ENCODE measurements at regions not wholly inside any gene's neighbourhood (a gene's known extent, or its start where the extent isn't known, plus 50 kb on each side); places are given as distances from the start of the nearest gene placed in this dataset.

DNA sequence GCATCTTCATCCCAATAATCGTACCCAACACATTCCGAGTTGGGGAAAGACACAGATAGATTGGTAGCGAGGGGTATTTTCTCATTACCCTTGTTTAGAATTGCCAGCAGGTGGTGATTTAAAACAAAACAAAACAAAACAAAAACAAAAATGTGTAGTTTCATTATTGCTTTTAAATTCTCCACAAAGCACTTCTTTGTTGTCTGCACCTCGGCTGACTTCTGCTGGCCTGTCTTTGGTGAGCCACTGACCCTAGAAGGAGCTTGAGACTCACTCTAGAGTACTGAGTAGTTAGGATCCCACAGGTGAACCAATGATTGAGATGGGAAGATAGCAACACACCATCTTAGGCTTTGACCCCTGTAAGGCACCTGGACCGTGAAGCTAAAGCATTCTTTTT lies 105.4 kb upstream of the BET1 start:
- DNase-seq, result no peak

DNA sequence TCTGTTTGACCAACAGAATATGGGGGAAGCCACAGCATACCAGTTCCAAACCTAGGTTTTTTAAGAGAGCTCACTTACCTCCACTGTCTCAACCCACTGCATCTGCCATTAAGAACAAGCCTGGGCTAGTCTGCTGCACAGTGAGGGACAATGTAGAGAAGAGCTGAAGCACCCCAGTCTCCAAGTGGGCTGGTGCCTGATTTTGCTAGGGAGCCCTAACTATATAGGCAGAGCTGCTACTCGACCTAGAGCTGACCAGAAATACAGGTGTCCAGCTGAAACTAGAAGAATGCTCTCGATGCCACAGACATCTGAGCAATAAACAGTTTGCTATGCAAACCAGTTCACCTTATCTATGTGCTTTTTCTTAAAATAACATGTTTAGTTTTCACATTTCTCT lies 106.9 kb upstream of the BET1 start:
- DNase-seq, result no peak

DNA sequence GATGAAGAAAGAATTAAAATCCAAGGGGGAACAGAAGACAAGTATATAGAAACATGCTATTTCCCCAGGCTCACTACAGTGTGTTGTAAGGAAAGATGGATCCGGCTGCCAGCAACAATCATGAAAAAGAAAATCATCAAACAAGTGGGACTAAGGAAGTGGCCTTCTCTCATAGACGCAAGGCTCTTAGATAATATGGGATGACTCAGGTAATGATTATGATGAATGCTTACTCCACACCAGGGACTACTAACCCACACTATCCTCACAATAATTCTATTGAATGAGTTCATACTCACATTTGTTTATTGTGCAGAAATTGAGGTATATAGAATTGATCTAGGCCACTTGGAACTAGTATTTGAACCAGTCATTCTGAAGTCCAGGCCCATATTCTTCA lies 111.2 kb upstream of the BET1 start:
- no peak for DNase-seq

DNA sequence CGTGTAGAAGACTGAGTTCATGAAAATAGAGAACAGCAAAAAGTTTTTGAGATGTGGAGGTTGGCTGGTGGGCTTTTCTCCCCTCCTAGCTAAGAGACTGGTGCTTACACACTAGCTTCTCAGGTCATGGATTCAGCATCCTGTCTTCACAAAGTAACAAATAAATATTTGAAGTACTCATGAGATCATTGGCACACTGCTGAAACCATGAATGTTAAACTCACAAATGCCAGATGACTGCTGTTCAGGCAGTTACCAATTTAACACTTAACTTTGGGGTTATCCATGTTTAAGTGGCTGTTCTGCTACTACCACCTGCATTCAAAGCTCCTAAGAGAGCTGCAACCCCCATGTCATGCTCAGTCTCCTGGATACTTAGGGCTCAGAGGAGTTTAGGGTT lies 119.0 kb upstream of the BET1 start:
- DNase-seq, result no peak

DNA sequence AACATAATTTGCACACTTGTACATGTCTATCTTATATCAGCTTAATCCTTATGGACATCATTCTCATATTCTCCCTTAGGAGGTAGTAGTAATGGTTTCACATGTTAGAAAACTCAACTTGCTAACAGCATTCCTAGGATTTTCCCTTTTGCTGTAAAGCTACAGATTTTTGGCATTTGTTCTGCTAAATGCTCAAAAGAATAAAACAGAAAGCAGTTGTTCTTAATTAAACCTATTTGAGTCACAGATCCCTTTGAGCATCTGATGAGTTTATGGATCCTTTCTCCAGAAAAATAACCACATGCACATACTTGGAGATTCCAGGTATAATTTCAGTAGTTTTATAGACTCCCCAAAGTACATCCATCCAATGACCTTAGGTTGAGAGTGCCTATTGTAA lies 122.9 kb upstream of the BET1 start:
- DNase-seq, result peak; percentile 72

DNA sequence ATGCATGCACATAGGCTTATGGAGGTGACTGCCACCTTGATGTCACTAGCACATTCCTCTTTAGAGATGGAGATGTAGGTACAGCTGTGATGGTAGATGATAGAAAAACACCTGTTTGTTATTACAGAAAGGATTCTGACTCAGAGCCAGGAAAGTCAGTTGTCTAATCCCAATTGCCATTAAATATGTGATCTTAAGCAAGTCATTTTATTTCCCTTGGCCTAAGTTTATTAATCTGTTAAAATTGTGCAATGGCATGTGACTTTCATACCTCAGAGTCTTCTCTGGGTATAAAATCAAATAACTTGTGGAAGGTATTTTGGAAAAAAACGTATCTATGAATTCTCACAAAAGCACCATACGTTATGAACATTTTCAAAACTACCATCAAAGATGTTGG lies 123.9 kb upstream of the BET1 start:
- no peak for DNase-seq

DNA sequence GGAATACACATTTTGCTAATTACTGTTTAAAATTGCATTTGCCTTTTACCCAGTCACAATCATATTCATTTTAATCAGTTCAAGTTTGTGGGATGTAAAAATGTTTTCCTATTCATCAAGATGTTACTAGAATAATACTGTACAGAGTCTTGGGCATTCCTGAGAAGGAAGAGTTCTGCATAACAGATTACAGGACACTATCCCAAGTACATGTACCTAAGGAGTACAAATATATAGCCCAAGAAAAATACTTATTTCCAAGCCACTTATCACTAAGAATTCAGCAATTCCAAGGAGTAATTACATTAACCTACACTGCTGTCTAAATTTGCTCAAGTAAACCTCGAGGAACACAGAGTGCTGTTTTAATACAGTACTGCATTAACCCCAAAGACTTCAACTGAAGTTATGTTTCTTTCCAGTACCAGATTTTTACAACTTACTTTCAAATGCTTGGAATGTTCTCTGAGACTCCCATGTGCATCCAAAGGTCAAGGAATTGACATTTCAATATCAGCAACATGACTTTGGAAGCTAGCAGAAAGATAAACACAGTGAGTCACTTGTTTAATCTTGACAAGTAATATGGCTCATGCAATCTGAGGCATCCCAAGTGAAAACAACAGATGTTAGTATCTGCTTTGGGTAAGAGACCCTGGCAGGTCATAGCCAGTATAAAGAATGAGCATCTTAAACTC lies 125.4 kb upstream of the BET1 start:
- DNase-seq, result peak; percentile 85

DNA sequence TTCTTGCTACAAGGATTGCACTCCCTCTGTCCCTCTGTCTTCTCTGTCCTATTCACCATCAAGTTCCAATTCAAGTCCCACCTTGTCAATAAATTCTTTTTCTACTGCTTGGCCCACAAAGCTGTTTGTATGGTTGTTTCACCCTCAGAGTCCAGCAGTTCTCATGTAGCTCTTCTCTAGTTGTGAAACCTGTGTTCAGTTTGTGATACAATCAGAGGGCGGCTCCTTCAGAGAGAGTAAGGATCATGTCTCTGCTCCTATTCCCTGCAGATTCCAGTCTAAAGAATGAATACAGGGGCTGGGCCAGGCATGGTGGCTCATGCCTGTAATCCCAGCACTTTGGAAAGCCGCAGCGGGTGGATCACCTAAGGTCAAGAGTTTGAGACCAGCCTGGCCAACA lies 126.6 kb upstream of the BET1 start:
- no peak for DNase-seq

DNA sequence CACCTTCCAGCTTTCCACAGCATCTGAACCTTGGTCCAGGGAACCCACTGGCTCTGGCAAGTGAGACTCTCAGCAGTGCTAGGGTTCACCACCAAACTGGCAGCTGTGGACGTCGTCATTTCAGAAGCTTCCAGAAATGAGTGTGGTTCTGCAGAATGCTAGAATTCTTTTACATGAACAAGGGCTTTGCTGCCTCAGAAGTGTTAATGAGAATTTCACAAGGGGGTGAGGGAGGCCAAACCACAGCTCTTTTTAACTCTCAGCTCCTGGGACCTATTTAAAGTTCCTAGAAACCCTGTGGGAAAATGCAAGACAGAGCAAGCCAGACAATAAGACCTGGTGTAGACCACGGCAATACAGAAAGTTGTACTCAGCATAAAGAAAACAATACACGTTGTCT lies 129.3 kb upstream of the BET1 start:
- DNase-seq, result peak; percentile 41

DNA sequence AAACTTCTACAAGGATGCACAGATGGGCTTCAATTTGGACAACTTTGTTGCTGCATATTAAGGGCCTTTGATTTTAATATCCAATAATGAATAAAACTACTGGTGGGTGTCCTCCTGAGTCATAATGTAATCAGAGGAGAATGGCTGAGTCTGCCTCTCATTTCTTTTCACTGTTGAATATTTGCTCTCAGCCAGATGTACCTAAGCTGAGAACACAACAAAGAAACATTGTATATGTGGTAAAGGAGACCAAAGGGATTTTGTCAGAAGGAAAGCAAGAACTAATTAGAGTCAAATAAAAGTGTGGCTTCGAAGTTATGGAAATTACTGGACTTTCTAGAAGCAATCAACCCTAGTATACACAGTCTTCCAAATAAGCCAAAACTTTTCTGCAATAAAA lies 131.0 kb upstream of the BET1 start:
- no peak for DNase-seq

DNA sequence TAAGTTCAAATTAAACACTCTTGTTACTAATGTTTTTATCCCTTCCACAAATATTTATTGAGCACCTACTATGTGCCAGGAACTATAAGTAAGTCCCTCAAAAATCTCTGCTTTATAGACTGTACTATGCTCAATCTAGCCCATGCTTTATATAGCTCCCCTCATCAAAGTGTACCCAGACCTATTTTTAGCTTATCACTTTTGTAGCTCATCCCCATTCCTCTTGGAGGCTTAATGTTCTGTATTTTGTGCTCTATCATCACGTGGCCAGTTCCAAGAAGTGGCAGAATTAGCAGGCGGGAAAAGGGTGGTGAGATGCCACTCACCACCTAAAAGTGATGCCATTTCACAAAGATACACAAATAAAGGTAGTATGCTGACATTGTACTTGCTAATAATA lies 138.1 kb upstream of the BET1 start:
- DNase-seq, result no peak

DNA sequence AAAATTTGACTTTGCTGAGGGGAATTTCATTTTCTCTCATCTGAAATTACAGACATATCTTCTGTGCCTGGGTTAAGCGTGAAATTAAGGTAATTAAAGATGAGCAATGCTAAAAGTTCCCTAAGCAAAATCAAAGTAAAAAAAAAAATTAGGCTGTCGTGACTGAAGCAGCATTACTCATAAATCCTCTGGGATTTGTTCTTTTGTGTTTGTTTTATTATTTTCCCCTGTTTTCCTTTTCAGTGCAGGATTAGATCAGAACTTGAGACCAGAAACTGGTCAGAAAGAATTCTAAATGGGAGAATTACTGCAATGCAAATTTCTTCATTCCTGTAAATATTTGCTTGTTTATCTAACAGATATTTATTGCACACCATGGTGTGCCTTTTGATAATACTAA lies 141.4 kb upstream of the BET1 start:
- peak; percentile 28 for DNase-seq

DNA sequence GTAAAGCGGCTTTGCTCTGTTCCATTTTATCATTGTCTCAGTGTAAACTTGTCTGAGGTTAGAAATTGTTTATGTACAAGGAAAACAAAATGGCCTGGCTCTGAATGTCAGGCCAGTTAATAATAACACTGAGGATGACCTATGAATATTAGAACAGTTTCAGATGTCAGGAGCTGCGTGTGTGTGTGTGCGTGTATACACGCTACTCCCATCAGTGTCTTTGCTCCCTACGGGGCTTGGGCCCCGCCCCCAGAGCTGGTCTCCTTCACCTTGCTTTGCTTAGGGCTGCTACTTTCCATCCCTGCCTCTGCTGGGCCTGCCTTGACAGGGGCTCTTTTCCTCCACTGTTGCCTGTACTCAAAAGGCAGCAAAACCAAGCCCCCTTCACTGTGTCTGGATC lies 142.3 kb upstream of the BET1 start:
- no peak for DNase-seq

DNA sequence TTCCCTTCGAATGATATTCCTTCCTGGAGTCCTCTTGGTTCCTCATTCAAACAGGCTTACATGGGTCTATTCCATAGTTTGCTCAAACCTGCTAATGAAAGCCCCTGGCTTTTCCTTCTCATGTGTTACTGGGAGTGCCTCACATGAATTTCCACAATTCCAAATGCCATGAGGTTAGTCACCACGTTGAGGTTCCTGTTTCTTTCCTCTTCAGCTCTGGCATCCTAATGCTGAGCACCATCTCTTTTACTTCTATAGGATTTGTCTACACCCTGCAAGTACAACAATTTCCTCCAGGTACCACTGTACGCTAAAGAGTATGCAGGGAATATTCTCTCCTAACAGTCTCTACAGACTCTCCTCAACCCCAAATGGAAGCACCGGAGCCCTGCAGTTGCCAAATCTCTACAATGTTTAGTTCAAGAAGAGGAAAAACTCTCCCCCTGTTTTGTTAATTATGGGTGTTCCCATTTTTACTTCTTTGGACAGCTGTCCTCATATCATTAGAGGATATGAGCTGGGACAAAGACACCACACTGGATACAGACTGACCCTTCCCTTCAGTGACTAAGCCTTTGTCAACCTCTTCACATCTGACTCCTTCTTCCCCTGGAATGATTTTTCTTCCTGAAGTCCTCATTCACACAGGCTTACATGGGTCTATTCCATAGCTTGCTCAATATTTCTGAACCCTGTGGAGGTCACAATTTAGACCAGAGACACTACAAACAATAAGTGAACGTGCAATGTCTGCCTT lies 145.8 kb upstream of the BET1 start:
- no peak for DNase-seq

DNA sequence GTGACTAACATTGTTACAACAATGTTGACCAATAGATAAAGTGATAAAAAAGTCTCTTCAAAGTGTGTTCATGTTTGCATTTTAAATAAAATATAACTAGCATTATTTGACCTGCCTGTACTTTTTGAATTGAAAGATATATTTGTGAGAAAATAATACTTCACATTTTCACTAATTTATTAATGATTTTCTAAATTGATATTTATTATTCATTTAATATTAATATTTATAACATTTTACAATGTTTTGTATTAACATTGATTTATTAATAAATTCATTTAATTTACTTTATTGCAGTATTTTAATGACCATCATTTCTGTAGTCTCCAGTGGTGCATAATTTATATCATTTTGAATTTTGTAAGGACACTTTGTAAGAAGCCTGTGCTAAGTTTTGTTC lies 150.0 kb upstream of the BET1 start:
- DNase-seq, result no peak

DNA sequence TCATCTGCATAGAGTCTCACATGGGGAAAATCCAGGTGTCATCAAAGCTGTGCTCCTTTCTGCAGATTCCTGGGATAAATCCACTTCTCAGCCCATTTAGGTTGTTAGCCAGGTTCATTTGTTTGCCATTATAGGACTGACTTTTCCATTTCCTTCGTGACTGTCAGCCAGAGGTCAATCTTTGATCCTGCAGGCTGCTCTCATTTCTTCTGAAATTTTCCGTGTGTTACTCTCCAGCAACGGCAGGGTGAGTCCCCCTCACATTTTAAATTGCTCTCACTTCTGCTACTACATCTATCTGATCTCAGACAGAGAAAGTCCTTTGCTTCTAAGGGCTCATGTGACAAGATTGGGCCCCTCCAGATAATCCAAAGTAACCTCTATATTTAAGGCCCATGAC lies 150.7 kb upstream of the BET1 start:
- DNase-seq, result no peak

DNA sequence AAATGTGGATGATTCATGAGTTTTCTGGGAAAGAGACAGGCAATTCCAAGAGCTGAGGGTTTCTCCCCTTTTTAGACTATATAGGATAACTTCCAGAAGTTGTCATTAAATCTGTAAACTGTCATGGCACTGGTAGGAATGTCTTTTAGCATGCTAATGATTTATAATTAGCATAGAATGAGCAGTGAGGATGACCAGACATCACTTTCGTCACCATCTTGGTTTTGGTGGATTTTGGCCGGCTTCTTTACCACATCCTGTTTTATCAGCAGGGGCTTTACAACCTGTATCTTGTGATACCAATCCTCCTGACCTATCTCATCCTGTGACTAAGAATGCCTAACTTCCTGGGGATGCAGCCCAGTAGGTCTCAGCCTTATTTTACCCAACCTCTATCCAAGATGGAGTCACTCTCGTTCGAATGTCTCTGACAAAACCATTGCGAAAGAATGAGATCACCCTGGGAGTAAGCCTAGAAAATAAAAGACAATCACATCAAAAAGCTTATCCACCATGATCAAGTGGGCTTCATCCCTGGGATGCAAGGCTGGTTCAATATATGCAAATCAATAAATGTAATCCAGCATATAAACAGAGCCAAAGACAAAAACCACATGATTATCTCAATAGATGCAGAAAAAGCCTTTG lies 153.6 kb upstream of the BET1 start:
- peak; percentile 61 for DNase-seq

DNA sequence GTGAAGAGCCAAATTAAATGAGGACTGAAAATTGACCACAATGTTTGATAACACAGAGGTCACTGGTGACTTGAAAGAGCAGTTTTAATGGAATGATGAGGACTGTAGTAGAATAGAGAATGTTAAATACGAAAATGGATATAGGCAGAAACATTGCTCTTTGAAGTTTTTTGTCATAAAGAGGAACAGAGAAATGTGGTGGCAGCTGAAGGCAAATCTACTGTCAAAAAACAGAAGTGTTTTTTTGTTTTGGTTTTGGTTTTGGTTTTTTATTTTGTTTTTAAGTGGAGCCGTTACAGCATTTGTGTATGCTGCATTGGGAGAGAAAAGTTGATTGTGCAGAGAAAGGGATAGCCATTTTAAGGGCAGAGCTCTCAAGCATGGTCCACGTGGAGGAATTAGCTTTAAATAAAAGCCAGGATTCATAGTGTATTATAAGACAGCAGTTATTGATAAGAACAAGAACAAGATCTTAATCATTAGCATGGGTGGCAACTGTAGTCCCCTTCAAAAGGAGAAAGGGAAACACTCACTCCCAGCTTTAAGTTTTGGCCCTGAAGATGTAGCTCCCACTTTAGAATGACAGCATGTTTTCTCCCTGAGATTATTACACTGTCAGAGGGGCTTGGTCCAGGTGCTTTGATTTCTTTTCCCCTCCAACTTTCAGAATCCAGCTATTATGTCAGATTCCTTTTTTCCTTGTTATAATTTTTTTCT lies 156.7 kb upstream of the BET1 start:
- DNase-seq, result no peak

DNA sequence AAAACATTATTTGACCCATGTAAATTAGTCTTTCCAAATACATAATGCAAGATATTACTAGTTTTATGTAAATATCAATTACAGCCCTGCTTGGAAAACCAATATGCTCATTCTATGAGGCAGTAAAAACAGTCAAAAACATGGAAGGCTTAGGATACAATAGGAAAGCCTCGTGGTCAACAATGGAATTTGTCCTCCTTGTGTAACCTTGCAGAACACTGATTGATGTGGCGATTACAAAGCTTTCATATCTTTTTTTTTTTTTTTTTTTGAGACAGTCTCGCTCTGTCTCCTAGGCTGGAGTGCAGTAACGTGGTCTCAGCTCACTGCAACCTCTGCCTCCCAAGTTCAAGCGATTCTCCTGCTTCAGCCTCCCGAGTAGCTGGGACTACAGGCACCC lies 157.3 kb upstream of the BET1 start:
- peak; percentile 16 for DNase-seq

DNA sequence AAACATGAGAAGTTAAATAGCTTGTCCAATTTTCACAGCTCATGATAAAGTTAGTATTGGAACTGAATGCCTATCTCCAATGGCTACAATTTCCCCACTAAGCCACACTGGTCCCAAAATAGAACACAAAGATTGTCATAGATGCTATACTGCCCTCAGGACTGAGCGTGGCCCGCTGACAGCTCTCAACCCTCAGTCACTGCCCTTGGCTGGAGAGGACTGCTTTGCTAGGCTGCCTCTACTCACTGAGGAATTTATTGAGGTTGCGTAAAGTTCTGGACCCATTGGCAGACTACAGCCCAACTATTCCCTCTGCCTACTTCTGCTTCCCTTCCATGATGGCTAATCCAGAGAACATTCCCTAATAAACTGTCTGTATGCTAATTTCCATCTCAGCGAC lies 165.5 kb upstream of the BET1 start:
- DNase-seq, result no peak

DNA sequence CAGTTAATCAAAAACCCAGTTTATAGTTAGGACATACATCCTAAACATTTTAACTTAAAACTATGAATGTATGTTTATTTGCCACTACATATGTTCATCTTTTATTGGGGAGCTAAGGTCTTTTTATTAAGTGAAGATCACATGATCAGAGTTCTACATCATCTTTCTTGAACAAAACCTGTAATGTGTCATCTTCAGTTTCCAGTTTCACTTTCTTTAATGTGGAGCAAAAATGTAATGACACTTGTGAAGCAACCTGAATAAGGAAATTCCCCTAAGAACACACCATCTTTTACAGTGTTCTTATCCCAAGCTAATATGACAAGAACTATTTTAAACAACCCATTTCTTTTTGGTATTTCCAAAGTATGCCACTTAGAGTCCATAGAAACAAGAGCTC lies 166.7 kb upstream of the BET1 start:
- DNase-seq, result no peak

DNA sequence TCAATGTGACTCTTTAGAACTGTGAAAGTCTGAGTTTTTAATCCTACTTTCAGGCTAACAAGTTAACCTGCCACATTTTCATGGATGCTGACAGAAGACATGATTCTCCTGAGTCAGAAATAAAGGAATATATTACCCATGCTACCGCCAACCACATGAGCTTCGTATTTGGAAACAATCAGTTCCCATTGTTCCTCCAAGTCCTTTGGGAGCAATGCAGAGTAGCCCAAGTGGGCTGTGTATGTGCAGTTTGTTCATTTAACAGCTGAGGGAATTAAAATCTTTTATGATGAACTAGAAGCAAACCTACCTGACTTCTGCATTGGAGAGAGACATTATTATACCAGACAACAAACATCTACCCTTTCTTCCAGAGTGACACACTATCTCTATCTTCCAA lies 169.3 kb upstream of the BET1 start:
- DNase-seq, result no peak

DNA sequence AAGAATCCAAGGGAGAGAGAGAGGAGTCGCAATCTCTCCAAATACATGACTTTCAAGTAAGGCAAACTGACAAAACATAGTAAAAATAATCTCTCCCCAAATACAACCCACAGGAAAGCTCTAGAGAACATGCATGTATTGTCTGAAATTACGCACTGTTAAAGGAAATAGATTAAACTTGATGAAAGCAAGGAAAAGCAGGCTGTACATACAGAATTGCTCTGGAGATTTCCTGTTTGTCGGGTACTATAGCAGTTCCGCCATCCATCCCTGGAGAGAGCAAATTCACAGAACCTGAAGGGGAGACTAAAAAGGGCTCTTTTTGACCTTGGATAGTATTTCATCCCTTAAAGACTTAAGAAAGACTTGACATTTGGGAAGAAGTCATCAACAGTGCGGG lies 170.2 kb upstream of the BET1 start:
- DNase-seq, result no peak

DNA sequence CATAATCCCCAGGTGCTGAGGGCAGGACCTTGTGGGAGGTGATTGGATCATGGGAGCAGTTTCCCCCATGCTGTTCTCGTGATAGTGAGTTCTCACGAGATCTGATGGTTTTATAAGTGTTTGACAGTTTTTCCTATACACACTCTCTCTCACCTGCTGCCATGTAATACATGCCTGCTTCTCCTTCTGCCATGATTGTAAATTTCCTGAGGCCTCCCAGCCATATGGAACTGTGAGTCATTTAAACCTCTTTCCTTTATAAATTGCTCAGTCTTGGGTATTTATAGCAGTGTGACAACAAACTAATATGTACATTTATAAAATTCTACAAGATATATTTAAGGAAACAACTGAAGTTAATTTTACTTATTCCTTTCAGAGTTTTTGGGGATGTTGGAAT lies 170.8 kb upstream of the BET1 start:
- DNase-seq, result no peak
